GM12892 (cell line): ENCODE measurements at regions not wholly inside any gene's neighbourhood (a gene's known extent, or its start where the extent isn't known, plus 50 kb on each side); places are given as distances from the start of the nearest gene placed in this dataset.

Experiments
- POLR2A ChIP-seq: IDR thresholded peaks from 2 replicates; pipeline ENCODE4 v1.6.1; 2011; ENCODE audit warnings: low read depth, low read length, control low read depth
- POLR2AphosphoS5 ChIP-seq: IDR thresholded peaks from 2 replicates; pipeline ENCODE4 v1.6.1; 2011; ENCODE audit warnings: low read depth, low read length, control low read depth
- TAF1 ChIP-seq: IDR thresholded peaks from 2 replicates; pipeline ENCODE4 v1.6.1; 2011; ENCODE audit warnings: low read depth, mild to moderate bottlenecking, control low read depth, low read length, borderline replicate concordance

- TF ChIP-seq TAF1 (no peak), POLR2AphosphoS5 (no peak), POLR2A (no peak)
These were observed 163.9 kb upstream of the IER5L start for GRCh38 chr9:129341987-129342348.
